IMR-90 (cell line): ENCODE measurements at regions not wholly inside any gene's neighbourhood (a gene's known extent, or its start where the extent isn't known, plus 50 kb on each side); places are given as distances from the start of the nearest gene placed in this dataset.

Source experiments
- ATAC-seq: fragments of 200-7000 bp; cut with Tn5 transposase; 2 replicates; pipeline ENCODE4 v1.9.1; 2020; ENCODE audit warnings: low read depth, mild to moderate bottlenecking, moderate library complexity
- BruUV-seq: library from RNA; stranded (reverse); fragments of 400-500 nt; replicated peaks from 2 replicates; lab custom pipeline; 2021; lab: Mats Ljungman, UMichigan
- CTCF ChIA-PET: fragments of 300-600 bp; formaldehyde crosslinking; extraction: SDS; loops from one replicate; lab custom pipeline; 2021; ENCODE audit warnings: antibody characterized with exemption; lab: Yijun Ruan, JAX
- POLR2A ChIA-PET: fragments of 300-600 bp; sonication (Branson Sonifier 250); formaldehyde crosslinking; loops from one replicate; lab custom pipeline; 2022; ENCODE audit warnings: antibody characterized with exemption; ENCODE audit not compliant: unreplicated experiment; lab: Charles Lee
- DNase-seq: peaks from one replicate; pipeline ENCODE4 v3.0.0; 2013
- H2AFZ ChIP-seq: replicated peaks from 2 replicates; pipeline ENCODE3; 2013; ENCODE audit warnings: low read length, mild to moderate bottlenecking; ENCODE audit not compliant: poor library complexity
- H2AK5ac ChIP-seq: 2 replicates; pipeline ENCODE4 v1.6.1; 2013; ENCODE audit warnings: low read depth, low read length, inconsistent platforms
- H2AK9ac ChIP-seq: replicated peaks from 2 replicates; pipeline ENCODE3; 2013; ENCODE audit warnings: mild to moderate bottlenecking, low read depth, low read length, moderate library complexity; ENCODE audit not compliant: poor library complexity
- H2BK120ac ChIP-seq: 2 replicates; pipeline ENCODE4 v1.6.1; 2013; ENCODE audit warnings: low read depth, low read length, inconsistent platforms
- H2BK15ac ChIP-seq: 3 replicates; pipeline ENCODE4 v1.6.1; 2013; ENCODE audit warnings: low read depth, low read length, inconsistent platforms
- H2BK20ac ChIP-seq: 2 replicates; pipeline ENCODE4 v1.6.1; 2013; ENCODE audit warnings: low read depth, mild to moderate bottlenecking, inconsistent platforms, low read length, moderate library complexity
- H2BK5ac ChIP-seq: 2 replicates; pipeline ENCODE4 v1.6.1; 2013; ENCODE audit warnings: mild to moderate bottlenecking, low read depth, low read length, inconsistent platforms; ENCODE audit not compliant: poor library complexity, severe bottlenecking
- H3K14ac ChIP-seq: replicated peaks from 2 replicates; pipeline ENCODE4 v1.6.1; 2013; ENCODE audit warnings: low read depth, low read length, inconsistent platforms
- H3K18ac ChIP-seq: 2 replicates; pipeline ENCODE4 v1.6.1; 2013; ENCODE audit warnings: low read depth, low read length, control low read depth
- H3K23ac ChIP-seq: 2 replicates; pipeline ENCODE4 v1.6.1; 2013; ENCODE audit warnings: low read depth, low read length, inconsistent platforms
- H3K27ac ChIP-seq: 2 replicates; pipeline ENCODE4 v1.5.1; 2013; ENCODE audit warnings: mild to moderate bottlenecking, control low read depth, low read length; ENCODE audit not compliant: insufficient read depth
- H3K27me3 ChIP-seq: 2 replicates; pipeline ENCODE4 v1.6.1; 2013; ENCODE audit warnings: low read length; ENCODE audit not compliant: control insufficient read depth, insufficient read depth
- H3K36me3 ChIP-seq: 2 replicates; pipeline ENCODE4 v1.6.1; 2013; ENCODE audit warnings: low read length, mixed read lengths; ENCODE audit not compliant: control insufficient read depth, insufficient read depth
- H3K4ac ChIP-seq: 2 replicates; pipeline ENCODE4 v1.6.1; 2013; ENCODE audit warnings: low read depth, low read length, inconsistent platforms
- H3K4me1 ChIP-seq: 2 replicates; pipeline ENCODE4 v1.6.1; 2013; ENCODE audit warnings: low read length, mixed read lengths; ENCODE audit not compliant: control insufficient read depth, insufficient read depth
- H3K4me2 ChIP-seq: 2 replicates; pipeline ENCODE4 v1.6.1; 2013; ENCODE audit warnings: low read depth, mild to moderate bottlenecking, control low read depth, low read length, moderate library complexity
- H3K4me3 ChIP-seq: 2 replicates; pipeline ENCODE4 v1.5.1; 2013; ENCODE audit warnings: low read depth, mild to moderate bottlenecking, control low read depth, low read length, moderate library complexity; ENCODE audit not compliant: insufficient read depth
- H3K56ac ChIP-seq: 2 replicates; pipeline ENCODE4 v1.6.1; 2013; ENCODE audit warnings: low read length, inconsistent platforms; ENCODE audit not compliant: insufficient read depth; ENCODE audit errors: extremely low read depth
- H3K79me1 ChIP-seq, 2 experiments: 2 replicates each; pipeline ENCODE4 v1.6.1; 2013; ENCODE audit warnings: low read length in 2 of 2, inconsistent platforms in 1 of 2, low read depth in 1 of 2
- H3K9ac ChIP-seq: 2 replicates; pipeline ENCODE4 v1.6.1; 2013; ENCODE audit warnings: low read depth, low read length, control low read depth
- H3K9me1 ChIP-seq: 2 replicates; pipeline ENCODE4 v1.6.1; 2013; ENCODE audit warnings: low read length, inconsistent platforms; ENCODE audit not compliant: insufficient read depth
- H3K9me3 ChIP-seq: 2 replicates; pipeline ENCODE4 v1.6.1; 2013; ENCODE audit warnings: low read length; ENCODE audit not compliant: control insufficient read depth, insufficient read depth
- H4K20me1 ChIP-seq: 2 replicates; pipeline ENCODE4 v1.6.1; 2013; ENCODE audit warnings: low read length, inconsistent platforms; ENCODE audit not compliant: insufficient read depth
- H4K5ac ChIP-seq: 2 replicates; pipeline ENCODE4 v1.6.1; 2013; ENCODE audit warnings: mild to moderate bottlenecking, low read depth, low read length, control low read depth
- H4K8ac ChIP-seq, 2 experiments: 2 replicates each; pipeline ENCODE4 v1.6.1; 2013; ENCODE audit warnings: low read depth in 2 of 2, low read length in 2 of 2, control low read depth in 1 of 2, inconsistent platforms in 1 of 2
- H4K91ac ChIP-seq: 2 replicates; pipeline ENCODE4 v1.6.1; 2013; ENCODE audit warnings: low read depth, low read length, inconsistent platforms; ENCODE audit not compliant: insufficient read depth
- BHLHE40 ChIP-seq: fragments of 150-350 bp; IDR thresholded peaks from 2 replicates; pipeline ENCODE4 v1.6.1; 2016; ENCODE audit warnings: mild to moderate bottlenecking, low read depth, low read length
- CEBPB ChIP-seq: IDR thresholded peaks from 2 replicates; pipeline ENCODE4 v1.6.1; 2012; ENCODE audit warnings: low read depth, low read length, improper control_type of control experiment
- CHD1 ChIP-seq: IDR thresholded peaks from 2 replicates; pipeline ENCODE4 v1.6.1; 2012; ENCODE audit warnings: low read depth, low read length, improper control_type of control experiment
- FOS ChIP-seq: fragments of 150-350 bp; IDR thresholded peaks from 2 replicates; pipeline ENCODE4 v1.6.1; 2016; ENCODE audit warnings: low read depth, low read length
- MAFK ChIP-seq: IDR thresholded peaks from 2 replicates; pipeline ENCODE4 v1.6.1; 2012; ENCODE audit warnings: low read depth, low read length, improper control_type of control experiment
- MAZ ChIP-seq: IDR thresholded peaks from 2 replicates; pipeline ENCODE4 v1.6.1; 2012; ENCODE audit warnings: low read depth, mild to moderate bottlenecking, low read length, improper control_type of control experiment, moderate library complexity, borderline replicate concordance
- MXI1 ChIP-seq: IDR thresholded peaks from 2 replicates; pipeline ENCODE4 v1.6.1; 2012; ENCODE audit warnings: low read depth, mild to moderate bottlenecking, low read length, moderate library complexity, borderline replicate concordance
- NFE2L2 ChIP-seq: fragments of 150-350 bp; IDR thresholded peaks from 2 replicates; pipeline ENCODE4 v1.6.1; 2016; ENCODE audit warnings: low read depth, mild to moderate bottlenecking, low read length
- RFX5 ChIP-seq: IDR thresholded peaks from 2 replicates; pipeline ENCODE4 v1.8.0; 2012; ENCODE audit warnings: low read depth, mild to moderate bottlenecking, low read length, moderate library complexity
- WGBS, 2 experiments: methylation state at CpG; one replicate each; pipeline versions ENCODE4 v1.1.5 to v1.1.7; 2013; ENCODE audit warnings: missing lambda C conversion rate in 2 of 2; ENCODE audit not compliant: insufficient read length in 1 of 2; ENCODE audit errors: extremely low coverage in 2 of 2; 5-methylcytosine and 5-hydroxymethylcytosine counted together
- dilution Hi-C: fragments of 300-500 bp; cut with HindIII; formaldehyde crosslinking; loops from one replicate; pipeline ENCODE4 v1.14.3; 2018; ENCODE audit warnings: low sequenced_read_pairs; ENCODE audit not compliant: unreplicated experiment
- in situ Hi-C: fragments of 300-500 bp; cut with MboI; formaldehyde crosslinking; loops from 3 replicates; pipeline ENCODE4 v1.14.3; 2019; ENCODE audit warnings: low sequenced_read_pairs, inconsistent platforms, mixed read lengths
- intact Hi-C: fragments of 100-400 bp; cut with micrococcal nuclease; formaldehyde crosslinking; loops from 2 replicates; pipeline ENCODE4 v1.10.0; 2022
- TF ChIP-seq, protein P1 (sequence below): fragments of 150-350 bp; IDR thresholded peaks from 2 replicates; pipeline ENCODE4 v1.6.1; 2016; ENCODE audit warnings: low read depth, mild to moderate bottlenecking, low read length, moderate library complexity, borderline replicate concordance
- TF ChIP-seq, protein P2 (sequence below): conservative IDR thresholded peaks from 2 replicates; pipeline ENCODE4 v1.5.1; 2012; ENCODE audit warnings: mild to moderate bottlenecking, low read depth, low read length, improper control_type of control experiment
- TF ChIP-seq, protein P3 (sequence below): fragments of 150-350 bp; IDR thresholded peaks from 2 replicates; pipeline ENCODE4 v1.6.1; 2017; ENCODE audit warnings: mild to moderate bottlenecking, antibody characterized with exemption, low read length, low read depth

DNA sequence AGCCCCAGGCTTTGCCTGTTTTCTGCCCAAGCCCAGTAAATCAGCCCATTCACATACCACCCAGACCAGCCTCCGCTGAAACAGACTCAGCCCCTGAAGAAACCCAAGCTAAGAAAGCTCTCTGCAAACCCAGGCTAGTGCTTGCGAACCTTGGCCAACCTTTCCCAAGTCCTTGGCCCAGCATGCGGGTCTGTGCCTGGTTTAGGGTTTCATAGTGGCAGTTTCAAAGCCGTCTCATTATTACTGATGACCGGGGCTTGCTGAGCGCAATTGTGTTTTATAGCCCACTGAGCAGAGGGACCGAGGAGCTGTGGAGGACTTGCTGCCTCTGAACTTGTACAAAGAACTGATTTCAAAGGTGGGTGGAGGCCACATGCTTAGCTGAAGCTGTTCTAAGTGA lies 584.3 kb downstream of the BNC2 start:
- Histone ChIP-seq H3K23ac (no peak overlapping the region), H2AK9ac (no peak overlapping the region), H3K9me1 (no peaks in the 10 kb centered on the region), H3K4me1 (peaks cover 10% of the 10 kb centered on the region), H2BK15ac (no peak overlapping the region), H3K14ac (no peak overlapping the region), H3K79me1 (no peaks in the 10 kb centered on the region), H4K5ac (no peak overlapping the region), H2AFZ (no peak overlapping the region), H4K20me1 (no peaks in the 10 kb centered on the region), H2BK5ac (no peak overlapping the region), H3K27me3 (peaks cover 3% of the 10 kb centered on the region; the same call in 1 of the 2 replicates), H3K36me3 (no peaks in the 10 kb centered on the region), H2AK5ac (no peak overlapping the region), H3K4ac (no peak overlapping the region), H4K8ac (no peak overlapping the region), H3K4me2 (no peak overlapping the region), H3K27ac (no peak overlapping the region), H3K4me3 (no peak overlapping the region), H3K18ac (no peak overlapping the region), H3K56ac (no peak overlapping the region), H4K91ac (no peak overlapping the region), H3K9ac (no peak overlapping the region), H2BK20ac (no peak overlapping the region), H2BK120ac (no peak overlapping the region), H3K9me3 (peaks cover 4% of the 10 kb centered on the region; the same call in 1 of the 2 replicates)
- ChIA-PET POLR2A (no interaction called here), CTCF (no interaction called here)
- dilution Hi-C loops, result no loop called here
- intact Hi-C loops, result no loop called here
- no TSS peak for BruUV-seq
- in situ Hi-C loops, result no loop called here
- 87% methylated on average over 3 of the region's 7 CpGs; no CpG with 5 or more reads in 1 of the 2 experiments for WGBS, 2 experiments
- TF ChIP-seq BHLHE40, result no peak
- TF ChIP-seq MAZ, result no peak
- TF ChIP-seq, protein P1, sequence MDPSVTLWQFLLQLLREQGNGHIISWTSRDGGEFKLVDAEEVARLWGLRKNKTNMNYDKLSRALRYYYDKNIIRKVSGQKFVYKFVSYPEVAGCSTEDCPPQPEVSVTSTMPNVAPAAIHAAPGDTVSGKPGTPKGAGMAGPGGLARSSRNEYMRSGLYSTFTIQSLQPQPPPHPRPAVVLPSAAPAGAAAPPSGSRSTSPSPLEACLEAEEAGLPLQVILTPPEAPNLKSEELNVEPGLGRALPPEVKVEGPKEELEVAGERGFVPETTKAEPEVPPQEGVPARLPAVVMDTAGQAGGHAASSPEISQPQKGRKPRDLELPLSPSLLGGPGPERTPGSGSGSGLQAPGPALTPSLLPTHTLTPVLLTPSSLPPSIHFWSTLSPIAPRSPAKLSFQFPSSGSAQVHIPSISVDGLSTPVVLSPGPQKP, result no peak
- TF ChIP-seq, protein P2, sequence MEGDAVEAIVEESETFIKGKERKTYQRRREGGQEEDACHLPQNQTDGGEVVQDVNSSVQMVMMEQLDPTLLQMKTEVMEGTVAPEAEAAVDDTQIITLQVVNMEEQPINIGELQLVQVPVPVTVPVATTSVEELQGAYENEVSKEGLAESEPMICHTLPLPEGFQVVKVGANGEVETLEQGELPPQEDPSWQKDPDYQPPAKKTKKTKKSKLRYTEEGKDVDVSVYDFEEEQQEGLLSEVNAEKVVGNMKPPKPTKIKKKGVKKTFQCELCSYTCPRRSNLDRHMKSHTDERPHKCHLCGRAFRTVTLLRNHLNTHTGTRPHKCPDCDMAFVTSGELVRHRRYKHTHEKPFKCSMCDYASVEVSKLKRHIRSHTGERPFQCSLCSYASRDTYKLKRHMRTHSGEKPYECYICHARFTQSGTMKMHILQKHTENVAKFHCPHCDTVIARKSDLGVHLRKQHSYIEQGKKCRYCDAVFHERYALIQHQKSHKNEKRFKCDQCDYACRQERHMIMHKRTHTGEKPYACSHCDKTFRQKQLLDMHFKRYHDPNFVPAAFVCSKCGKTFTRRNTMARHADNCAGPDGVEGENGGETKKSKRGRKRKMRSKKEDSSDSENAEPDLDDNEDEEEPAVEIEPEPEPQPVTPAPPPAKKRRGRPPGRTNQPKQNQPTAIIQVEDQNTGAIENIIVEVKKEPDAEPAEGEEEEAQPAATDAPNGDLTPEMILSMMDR, result no peak
- TF ChIP-seq CHD1, result no peak
- TF ChIP-seq, protein P3, sequence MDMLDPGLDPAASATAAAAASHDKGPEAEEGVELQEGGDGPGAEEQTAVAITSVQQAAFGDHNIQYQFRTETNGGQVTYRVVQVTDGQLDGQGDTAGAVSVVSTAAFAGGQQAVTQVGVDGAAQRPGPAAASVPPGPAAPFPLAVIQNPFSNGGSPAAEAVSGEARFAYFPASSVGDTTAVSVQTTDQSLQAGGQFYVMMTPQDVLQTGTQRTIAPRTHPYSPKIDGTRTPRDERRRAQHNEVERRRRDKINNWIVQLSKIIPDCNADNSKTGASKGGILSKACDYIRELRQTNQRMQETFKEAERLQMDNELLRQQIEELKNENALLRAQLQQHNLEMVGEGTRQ, result no peak
- TF ChIP-seq MXI1, result no peak
- TF ChIP-seq RFX5, result no peak
- no peak for TF ChIP-seq NFE2L2
- no peak for TF ChIP-seq MAFK
- no peak for TF ChIP-seq CEBPB
- no peak for TF ChIP-seq FOS
- ATAC-seq (no peak), DNase-seq (no peak)
